ENCODE measurements at regions not wholly inside any gene's neighbourhood (a gene's known extent, or its start where the extent isn't known, plus 50 kb on each side); places are given as distances from the start of the nearest gene placed in this dataset.

DNA sequence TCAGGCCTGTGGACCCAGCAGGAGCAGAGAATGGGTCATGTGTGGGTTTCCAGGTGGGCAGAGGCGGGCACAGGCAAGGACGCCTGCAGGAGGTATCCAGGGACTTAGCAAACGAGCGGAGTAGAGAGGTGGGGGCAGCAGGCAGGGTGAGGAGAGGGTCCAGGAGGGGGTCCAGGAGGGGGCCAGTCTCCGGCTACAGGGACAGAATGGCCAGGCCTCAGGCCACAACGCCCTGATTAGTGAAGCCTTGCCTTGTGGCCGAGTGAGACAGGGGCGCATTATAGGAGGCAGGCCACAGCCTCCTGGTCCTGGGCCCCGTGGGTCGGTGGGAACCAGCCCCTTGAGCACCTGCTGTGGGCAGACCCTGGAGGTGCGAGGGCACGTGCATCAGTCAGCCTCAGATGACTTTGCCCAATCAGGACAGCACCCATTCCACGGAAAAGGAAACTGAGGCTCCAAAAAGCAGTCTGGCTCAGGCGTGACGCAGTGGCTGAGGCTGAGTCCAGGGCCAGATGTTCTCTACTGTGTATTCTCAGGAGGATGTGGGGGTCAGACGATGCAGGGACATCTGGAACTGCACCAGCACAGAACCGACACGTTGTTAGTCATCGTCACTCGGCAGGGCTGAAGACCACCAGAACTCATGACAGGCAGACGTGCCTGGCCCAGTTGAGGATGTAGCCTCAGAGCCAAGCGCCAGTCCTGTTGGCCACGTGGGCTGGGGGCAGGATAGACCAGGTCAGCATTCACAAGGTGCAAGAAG lies 113.7 kb downstream of the CRYAA start (continued):
- no peak for TF ChIP-seq ATF2 (IDR thresholded peaks at IDR 0.05; ENCODE audit: low read length)
- TF ChIP-seq KDM4A (IDR thresholded peaks at IDR 0.05; ENCODE audit: low read depth, low read length, severe bottlenecking): no peak
- TF ChIP-seq CHD1 (IDR thresholded peaks at IDR 0.05; ENCODE audit: low read depth, low read length): no peak
- TF ChIP-seq KDM5A (IDR thresholded peaks at IDR 0.05; ENCODE audit: low read length): no peak
- no peak for TF ChIP-seq POU5F1 (IDR thresholded peaks at IDR 0.05; ENCODE audit: low read depth, low read length)
- no peak for TF ChIP-seq TCF12 (IDR thresholded peaks at IDR 0.05; ENCODE audit: low read depth, low read length)
- no peak for TF ChIP-seq PHF8 (conservative IDR thresholded peaks at IDR 0.05; ENCODE audit: low read depth, low read length)
- no peak for TF ChIP-seq HDAC2 (IDR thresholded peaks at IDR 0.05; ENCODE audit: borderline replicate concordance in 1 of 2, low read depth in 2 of 2, low read length in 2 of 2)

All from H1 (cell line).